ENCODE measurements at regions not wholly inside any gene's neighbourhood (a gene's known extent, or its start where the extent isn't known, plus 50 kb on each side); places are given as distances from the start of the nearest gene placed in this dataset.

GRCh38 chr4:116486401-116486800 lies 599.0 kb downstream of the TRAM1L1 start:
- TF ChIP-seq CTCF (IDR thresholded peaks at IDR 0.05) (no peak), JUND (IDR thresholded peaks at IDR 0.05) (no peak), EZH2phosphoT487 (IDR thresholded peaks at IDR 0.05; ENCODE audit: borderline replicate concordance, low read depth) (no peak), POLR2AphosphoS5 (IDR thresholded peaks at IDR 0.05; ENCODE audit: low read depth, low read length) (no peak), FOXM1 (IDR thresholded peaks at IDR 0.05; ENCODE audit: low read depth) (no peak), TCF12 (IDR thresholded peaks at IDR 0.05) (no peak), EP300 (IDR thresholded peaks at IDR 0.05; ENCODE audit: borderline replicate concordance in 1 of 2, low read depth in 1 of 2, low read length in 1 of 2) (no peak), REST (IDR thresholded peaks at IDR 0.05; ENCODE audit: low read depth, low read length) (no peak)
